Coronary artery (tissue), 2 donors: ENCODE measurements at regions not wholly inside any gene's neighbourhood (a gene's known extent, or its start where the extent isn't known, plus 50 kb on each side); places are given as distances from the start of the nearest gene placed in this dataset.
"Not testable (repeated sequence)": the region's sequence is repeated elsewhere in the genome, so short reads cannot be mapped to it uniquely, and the experiment has no call there.

Experiments
- DNase-seq: peaks from one replicate; pipeline ENCODE4 v3.0.0-alpha.2; 2017; ENCODE audit warnings: low spot score
- H3K27ac ChIP-seq, 2 donors: fragments of 200-600 bp; sonication (generic); one replicate each; pipeline ENCODE4 v1.5.1; 2016 to 2019
- H3K4me3 ChIP-seq: fragments of 200-600 bp; sonication (generic); 2 replicates; pipeline ENCODE4 v1.5.1; 2016; ENCODE audit warnings: mild to moderate bottlenecking, moderate library complexity
- TF ChIP-seq, protein P1 (sequence below): fragments of 200-600 bp; sonication (generic); IDR thresholded peaks from one replicate; pipeline ENCODE4 v1.5.1; 2019; ENCODE audit warnings: antibody characterized with exemption

DNA sequence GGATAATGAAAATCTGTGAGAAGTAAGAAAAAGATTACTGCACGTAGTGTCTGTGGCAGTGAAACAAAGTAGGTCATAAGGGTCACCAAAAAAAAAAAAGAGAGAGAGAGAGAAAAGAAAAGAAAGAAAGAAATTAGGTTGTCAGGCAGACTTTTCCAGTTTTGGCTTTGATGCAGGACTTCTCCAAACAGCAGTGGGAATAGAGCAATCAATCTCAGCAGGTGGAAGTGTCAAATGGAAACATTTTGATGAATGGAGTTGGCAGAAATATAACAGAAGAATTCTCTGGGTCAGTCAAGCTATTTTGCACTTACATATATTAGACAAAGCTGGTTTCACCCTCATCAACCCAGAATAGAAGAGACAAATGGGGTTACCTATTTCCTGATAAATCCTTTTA lies 745.8 kb downstream of the SLC6A15 start:
- no peak overlapping the region for H3K4me3 ChIP-seq
- TF ChIP-seq, protein P1, sequence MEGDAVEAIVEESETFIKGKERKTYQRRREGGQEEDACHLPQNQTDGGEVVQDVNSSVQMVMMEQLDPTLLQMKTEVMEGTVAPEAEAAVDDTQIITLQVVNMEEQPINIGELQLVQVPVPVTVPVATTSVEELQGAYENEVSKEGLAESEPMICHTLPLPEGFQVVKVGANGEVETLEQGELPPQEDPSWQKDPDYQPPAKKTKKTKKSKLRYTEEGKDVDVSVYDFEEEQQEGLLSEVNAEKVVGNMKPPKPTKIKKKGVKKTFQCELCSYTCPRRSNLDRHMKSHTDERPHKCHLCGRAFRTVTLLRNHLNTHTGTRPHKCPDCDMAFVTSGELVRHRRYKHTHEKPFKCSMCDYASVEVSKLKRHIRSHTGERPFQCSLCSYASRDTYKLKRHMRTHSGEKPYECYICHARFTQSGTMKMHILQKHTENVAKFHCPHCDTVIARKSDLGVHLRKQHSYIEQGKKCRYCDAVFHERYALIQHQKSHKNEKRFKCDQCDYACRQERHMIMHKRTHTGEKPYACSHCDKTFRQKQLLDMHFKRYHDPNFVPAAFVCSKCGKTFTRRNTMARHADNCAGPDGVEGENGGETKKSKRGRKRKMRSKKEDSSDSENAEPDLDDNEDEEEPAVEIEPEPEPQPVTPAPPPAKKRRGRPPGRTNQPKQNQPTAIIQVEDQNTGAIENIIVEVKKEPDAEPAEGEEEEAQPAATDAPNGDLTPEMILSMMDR: no peak
- no peak for DNase-seq
- no peak overlapping the region for H3K27ac ChIP-seq

GRCh38 chr12:84165998-84166571 lies 746.5 kb downstream of the SLC6A15 start:
- TF ChIP-seq, protein P1: no peak
- no peak for DNase-seq
- no peak overlapping the region for H3K4me3 ChIP-seq
- no peak overlapping the region for H3K27ac ChIP-seq

DNA sequence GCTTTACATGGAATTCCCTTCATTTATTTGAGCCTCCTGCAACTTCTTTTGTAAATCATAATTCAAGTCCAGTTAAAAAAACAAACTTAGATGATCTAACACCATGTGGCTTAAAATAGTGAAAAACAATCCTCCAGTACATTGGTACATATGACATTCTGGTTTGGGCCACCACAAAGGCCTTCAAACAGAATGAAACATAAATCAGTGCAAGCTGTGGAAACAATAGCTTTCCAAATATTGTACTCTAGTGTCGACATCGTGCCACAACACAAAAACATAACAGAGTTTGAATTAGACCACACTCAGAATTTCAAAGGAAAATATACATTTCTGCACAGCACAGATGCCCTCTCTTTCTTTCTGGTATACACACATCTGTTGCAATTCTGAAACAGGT lies 751.3 kb downstream of the SLC6A15 start:
- TF ChIP-seq, protein P1: no peak
- Histone ChIP-seq H3K27ac (no peak overlapping the region), H3K4me3 (no peak overlapping the region)
- DNase-seq: no peak

GRCh38 chr12:84159260-84159659 lies 753.3 kb downstream of the SLC6A15 start:
- no peak for DNase-seq
- no peak overlapping the region for H3K27ac ChIP-seq
- TF ChIP-seq, protein P1: no peak
- H3K4me3 ChIP-seq: no peak overlapping the region

DNA sequence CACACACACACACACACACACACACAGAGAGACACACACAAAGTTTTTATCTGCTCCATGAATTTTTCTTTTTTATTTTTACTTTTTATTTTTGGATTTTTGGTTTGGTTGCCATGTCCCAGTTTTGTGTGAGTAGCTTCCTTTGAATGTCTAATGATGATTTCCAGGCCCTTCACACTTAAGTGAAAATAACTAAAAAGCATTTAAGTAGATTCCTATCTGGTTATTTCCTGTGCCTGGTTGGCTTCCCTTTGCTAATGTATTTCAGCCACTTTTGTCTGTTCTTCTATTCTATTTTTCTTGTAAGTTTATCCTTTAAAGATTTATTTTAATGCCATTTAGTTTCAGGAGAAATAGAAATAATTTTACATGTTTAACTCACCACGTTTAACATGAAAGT lies 755.4 kb downstream of the SLC6A15 start:
- TF ChIP-seq, protein P1: no peak
- no peak for DNase-seq
- Histone ChIP-seq H3K4me3 (no peak overlapping the region), H3K27ac (no peak overlapping the region)

DNA sequence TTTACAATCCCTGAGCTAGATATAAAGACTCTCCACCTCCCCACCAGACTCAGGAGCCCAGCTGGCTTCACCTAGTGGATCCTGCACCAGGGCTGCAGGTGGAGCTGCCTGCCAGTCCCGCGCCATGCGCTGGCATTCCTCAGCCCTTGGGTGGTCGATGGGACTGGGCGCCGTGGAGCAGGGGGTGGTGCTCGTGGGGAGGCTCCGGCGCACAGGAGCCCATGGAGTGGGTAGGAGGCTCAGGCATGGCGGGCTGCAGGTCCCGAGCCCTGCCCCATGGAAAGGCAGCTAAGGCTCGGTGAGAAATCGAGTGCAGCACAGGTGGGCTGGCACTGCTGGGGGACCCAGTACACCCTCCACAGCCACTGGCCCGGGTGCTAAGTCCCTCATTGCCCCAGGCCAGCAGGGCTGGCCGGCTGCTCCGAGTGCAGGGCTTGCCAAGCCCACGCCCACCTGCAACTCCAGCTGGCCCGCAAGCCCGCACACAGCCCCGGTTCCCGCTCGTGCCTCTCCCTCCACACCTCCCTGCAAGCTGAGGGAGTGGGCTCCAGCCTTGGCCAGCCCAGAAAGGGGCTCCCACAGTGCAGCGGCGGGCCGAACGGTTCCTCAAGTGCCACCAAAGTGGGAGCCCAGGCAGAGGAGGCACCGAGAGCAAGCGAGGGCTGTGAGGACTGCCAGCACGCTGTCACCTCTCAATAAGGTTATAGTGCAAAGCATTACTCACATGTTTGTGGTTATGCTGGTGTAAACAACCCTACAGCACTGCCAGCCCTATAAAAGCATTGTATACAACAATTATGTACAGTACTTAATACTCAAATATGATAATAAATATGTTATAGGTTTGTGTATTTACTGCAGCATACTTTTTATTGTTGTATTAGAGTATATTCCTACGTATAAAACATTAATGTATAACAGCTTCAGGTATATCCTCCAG lies 757.3 kb downstream of the SLC6A15 start:
- not testable (repeated sequence) for H3K4me3 ChIP-seq, H3K27ac ChIP-seq, DNase-seq

- H3K4me3 ChIP-seq, DNase-seq, H3K27ac ChIP-seq: not testable (repeated sequence)
These were observed 758.1 kb downstream of the SLC6A15 start for GRCh38 chr12:84154439-84154990.

DNA sequence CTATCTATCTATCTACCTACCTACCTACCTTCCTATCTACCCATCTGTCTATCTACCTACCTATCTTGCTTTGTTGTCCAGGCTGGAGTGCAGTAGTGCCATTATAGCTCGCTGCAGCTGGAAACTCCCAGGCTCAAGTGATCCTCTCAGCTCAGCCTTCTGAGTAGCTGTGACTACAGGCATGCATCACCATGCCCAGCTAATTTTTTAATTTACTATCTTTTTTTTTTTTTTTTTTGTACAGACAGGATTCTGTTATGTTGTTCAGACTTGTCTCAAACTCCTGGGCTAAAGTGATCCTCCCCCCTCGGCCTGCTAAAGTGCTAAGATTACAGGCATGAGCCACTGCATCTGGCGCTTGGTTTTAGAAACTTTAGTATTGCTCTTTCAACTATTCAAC lies 762.4 kb downstream of the SLC6A15 start:
- TF ChIP-seq, protein P1: no peak
- Histone ChIP-seq H3K27ac (no peak overlapping the region), H3K4me3 (no peak overlapping the region)
- no peak for DNase-seq
